ENCODE measurements at regions not wholly inside any gene's neighbourhood (a gene's known extent, or its start where the extent isn't known, plus 50 kb on each side); places are given as distances from the start of the nearest gene placed in this dataset.

DNA sequence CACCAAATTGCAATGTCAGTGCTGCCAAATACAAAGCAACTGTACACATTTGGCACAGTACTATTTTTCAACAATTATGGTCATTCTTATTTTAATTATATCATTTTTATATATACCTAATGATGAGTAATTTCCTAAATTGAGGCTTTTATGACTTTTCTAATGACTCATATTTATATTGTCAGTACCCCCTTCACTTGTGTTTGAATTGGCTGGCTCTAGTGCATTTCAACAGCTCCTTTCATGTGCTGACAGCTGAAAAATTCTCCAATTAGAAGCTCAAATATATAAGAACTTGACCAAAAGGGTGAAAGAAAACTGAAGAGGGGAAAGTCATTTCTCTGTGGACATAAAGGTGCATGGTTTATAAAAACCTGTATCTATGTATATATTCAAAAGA, 263.3 kb downstream of the SLITRK1 start:
- no peaks in the 10 kb centered on the region for H4K20me1 ChIP-seq (ENCODE audit: insufficient read depth, low read length)
- H3K9me3 ChIP-seq (ENCODE audit: low read depth, low read length), result peaks cover 3% of the 10 kb centered on the region
- no peak for DNase-seq (ENCODE audit: insufficient read length, low spot score, missing footprints)
- no peaks in the 10 kb centered on the region for H3K36me3 ChIP-seq (ENCODE audit: insufficient read depth, low read length)
- no peaks in the 10 kb centered on the region for H3K79me2 ChIP-seq (ENCODE audit: insufficient read depth, low read length)
- H3K4me2 ChIP-seq (ENCODE audit: insufficient read depth, low read length), result no peak overlapping the region
- no peaks in the 10 kb centered on the region for H3K4me1 ChIP-seq (ENCODE audit: insufficient read depth, low read length)
- no peak overlapping the region for H2AFZ ChIP-seq (ENCODE audit: low read length)
- H3K27ac ChIP-seq (ENCODE audit: low read depth, low read length), result no peak overlapping the region
- TF ChIP-seq, protein P1, sequence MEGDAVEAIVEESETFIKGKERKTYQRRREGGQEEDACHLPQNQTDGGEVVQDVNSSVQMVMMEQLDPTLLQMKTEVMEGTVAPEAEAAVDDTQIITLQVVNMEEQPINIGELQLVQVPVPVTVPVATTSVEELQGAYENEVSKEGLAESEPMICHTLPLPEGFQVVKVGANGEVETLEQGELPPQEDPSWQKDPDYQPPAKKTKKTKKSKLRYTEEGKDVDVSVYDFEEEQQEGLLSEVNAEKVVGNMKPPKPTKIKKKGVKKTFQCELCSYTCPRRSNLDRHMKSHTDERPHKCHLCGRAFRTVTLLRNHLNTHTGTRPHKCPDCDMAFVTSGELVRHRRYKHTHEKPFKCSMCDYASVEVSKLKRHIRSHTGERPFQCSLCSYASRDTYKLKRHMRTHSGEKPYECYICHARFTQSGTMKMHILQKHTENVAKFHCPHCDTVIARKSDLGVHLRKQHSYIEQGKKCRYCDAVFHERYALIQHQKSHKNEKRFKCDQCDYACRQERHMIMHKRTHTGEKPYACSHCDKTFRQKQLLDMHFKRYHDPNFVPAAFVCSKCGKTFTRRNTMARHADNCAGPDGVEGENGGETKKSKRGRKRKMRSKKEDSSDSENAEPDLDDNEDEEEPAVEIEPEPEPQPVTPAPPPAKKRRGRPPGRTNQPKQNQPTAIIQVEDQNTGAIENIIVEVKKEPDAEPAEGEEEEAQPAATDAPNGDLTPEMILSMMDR (IDR thresholded peaks at IDR 0.05; ENCODE audit: extremely low read depth, low read depth, low read length), result no peak
- H3K27me3 ChIP-seq (ENCODE audit: insufficient read depth, low read length), result no peaks in the 10 kb centered on the region
- H3K4me3 ChIP-seq (ENCODE audit: insufficient read depth, low read length), result no peak overlapping the region

- Histone ChIP-seq H3K4me2 (ENCODE audit: insufficient read depth, low read length) (no peak overlapping the region), H3K4me1 (ENCODE audit: insufficient read depth, low read length) (no peaks in the 10 kb centered on the region), H3K27me3 (ENCODE audit: insufficient read depth, low read length) (no peaks in the 10 kb centered on the region), H4K20me1 (ENCODE audit: insufficient read depth, low read length) (no peaks in the 10 kb centered on the region), H3K36me3 (ENCODE audit: insufficient read depth, low read length) (no peaks in the 10 kb centered on the region), H3K4me3 (ENCODE audit: insufficient read depth, low read length) (no peak overlapping the region), H2AFZ (ENCODE audit: low read length) (no peak overlapping the region), H3K79me2 (ENCODE audit: insufficient read depth, low read length) (no peaks in the 10 kb centered on the region), H3K9me3 (ENCODE audit: low read depth, low read length) (no peaks in the 10 kb centered on the region), H3K27ac (ENCODE audit: low read depth, low read length) (no peak overlapping the region)
- TF ChIP-seq, protein P1 (IDR thresholded peaks at IDR 0.05; ENCODE audit: extremely low read depth, low read depth, low read length), result no peak
- DNase-seq (ENCODE audit: insufficient read length, low spot score, missing footprints), result no peak
These were observed 268.8 kb downstream of the SLITRK1 start for GRCh38 chr13:83613524-83613923.

DNA sequence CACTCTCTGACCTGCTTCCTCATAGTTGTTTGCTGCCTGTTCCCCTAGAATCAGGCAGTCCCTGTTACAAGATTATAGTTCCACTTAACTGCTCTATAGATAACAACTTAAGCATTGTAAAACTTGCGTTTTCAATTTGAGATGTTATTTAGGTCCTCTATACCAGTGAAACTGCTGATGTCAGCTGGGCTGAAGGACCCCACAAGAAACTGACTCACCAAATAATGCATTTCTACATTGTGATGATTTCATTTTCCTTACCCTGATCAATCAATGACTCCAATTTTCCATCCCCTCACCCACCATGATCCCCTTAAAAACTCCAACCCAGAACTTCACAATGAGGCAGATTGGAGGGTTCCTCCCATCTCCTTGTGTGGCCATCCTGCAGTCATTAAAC, 280.7 kb downstream of the SLITRK1 start:
- H4K20me1 ChIP-seq (ENCODE audit: insufficient read depth, low read length), result no peaks in the 10 kb centered on the region
- no peak overlapping the region for H3K4me3 ChIP-seq (ENCODE audit: insufficient read depth, low read length)
- no peaks in the 10 kb centered on the region for H3K9me3 ChIP-seq (ENCODE audit: low read depth, low read length)
- H3K27me3 ChIP-seq (ENCODE audit: insufficient read depth, low read length), result no peaks in the 10 kb centered on the region
- no peak overlapping the region for H3K27ac ChIP-seq (ENCODE audit: low read depth, low read length)
- no peaks in the 10 kb centered on the region for H3K4me1 ChIP-seq (ENCODE audit: insufficient read depth, low read length)
- TF ChIP-seq, protein P1 (IDR thresholded peaks at IDR 0.05; ENCODE audit: extremely low read depth, low read depth, low read length), result no peak
- no peaks in the 10 kb centered on the region for H3K79me2 ChIP-seq (ENCODE audit: insufficient read depth, low read length)
- no peak overlapping the region for H2AFZ ChIP-seq (ENCODE audit: low read length)
- H3K36me3 ChIP-seq (ENCODE audit: insufficient read depth, low read length), result no peaks in the 10 kb centered on the region
- DNase-seq (ENCODE audit: insufficient read length, low spot score, missing footprints), result no peak
- H3K4me2 ChIP-seq (ENCODE audit: insufficient read depth, low read length), result no peak overlapping the region

DNA sequence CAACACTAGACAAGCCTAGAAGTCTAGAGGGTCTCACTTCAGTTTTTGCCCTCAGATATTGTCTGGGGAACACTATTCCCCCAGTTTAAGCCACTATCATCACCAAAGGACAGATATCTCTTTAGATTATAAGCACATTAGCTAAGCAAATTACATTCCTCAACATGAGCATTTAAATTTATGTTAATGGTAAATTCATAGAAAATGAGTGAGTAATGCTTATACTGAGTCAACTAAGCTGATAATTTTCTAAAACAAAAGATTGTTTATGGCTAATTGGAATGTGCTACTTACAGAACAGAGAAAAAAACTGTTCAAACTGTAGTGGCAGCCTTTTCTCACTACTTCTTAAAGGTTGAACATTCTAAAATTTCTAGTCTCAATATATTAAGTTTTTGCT, 290.2 kb downstream of the SLITRK1 start:
- H3K27me3 ChIP-seq (ENCODE audit: insufficient read depth, low read length), result no peaks in the 10 kb centered on the region
- no peak for DNase-seq (ENCODE audit: insufficient read length, low spot score, missing footprints)
- H3K27ac ChIP-seq (ENCODE audit: low read depth, low read length), result no peak overlapping the region
- no peaks in the 10 kb centered on the region for H3K4me1 ChIP-seq (ENCODE audit: insufficient read depth, low read length)
- no peaks in the 10 kb centered on the region for H3K79me2 ChIP-seq (ENCODE audit: insufficient read depth, low read length)
- H3K36me3 ChIP-seq (ENCODE audit: insufficient read depth, low read length), result no peaks in the 10 kb centered on the region
- no peak overlapping the region for H3K4me2 ChIP-seq (ENCODE audit: insufficient read depth, low read length)
- H4K20me1 ChIP-seq (ENCODE audit: insufficient read depth, low read length), result no peaks in the 10 kb centered on the region
- H2AFZ ChIP-seq (ENCODE audit: low read length), result no peak overlapping the region
- TF ChIP-seq, protein P1 (IDR thresholded peaks at IDR 0.05; ENCODE audit: extremely low read depth, low read depth, low read length), result no peak
- H3K4me3 ChIP-seq (ENCODE audit: insufficient read depth, low read length), result no peak overlapping the region
- H3K9me3 ChIP-seq (ENCODE audit: low read depth, low read length), result no peaks in the 10 kb centered on the region

Measured in osteoblast (primary cell).